Stimulated activated CD8-positive, alpha-beta memory T cell treated with anti-CD3 and anti-CD28 coated beads, Interleukin-15, amount 100 ng/mL, for 4 hours (primary cell): ENCODE measurements at regions not wholly inside any gene's neighbourhood (a gene's known extent, or its start where the extent isn't known, plus 50 kb on each side); places are given as distances from the start of the nearest gene placed in this dataset.

Source experiments
- DNase-seq, 2 donors: peaks; one replicate each; pipeline ENCODE4 v3.0.0-alpha.2; 2020; ENCODE audit warnings: low read depth in 2 of 2

GRCh38 chr1:201771466-201771865, 57.5 kb upstream of the IPO9 start:
- no peak for DNase-seq

- no peak for DNase-seq
These were observed 56.8 kb upstream of the IPO9 start for GRCh38 chr1:201772178-201772577.

GRCh38 chr1:201773764-201774163, 55.2 kb upstream of the IPO9 start:
- no peak for DNase-seq

- no peak for DNase-seq
These were observed 54.6 kb upstream of the IPO9 start for GRCh38 chr1:201774224-201774982.

GRCh38 chr1:201774983-201775344, 54.0 kb upstream of the IPO9 start:
- no peak for DNase-seq

- no peak for DNase-seq
These were observed 53.6 kb upstream of the IPO9 start for GRCh38 chr1:201775380-201775779.

- DNase-seq = no peak
These were observed 50.5 kb upstream of the IPO9 start for GRCh38 chr1:201778279-201779065.
